ENCODE measurements at regions not wholly inside any gene's neighbourhood (a gene's known extent, or its start where the extent isn't known, plus 50 kb on each side); places are given as distances from the start of the nearest gene placed in this dataset.

DNA sequence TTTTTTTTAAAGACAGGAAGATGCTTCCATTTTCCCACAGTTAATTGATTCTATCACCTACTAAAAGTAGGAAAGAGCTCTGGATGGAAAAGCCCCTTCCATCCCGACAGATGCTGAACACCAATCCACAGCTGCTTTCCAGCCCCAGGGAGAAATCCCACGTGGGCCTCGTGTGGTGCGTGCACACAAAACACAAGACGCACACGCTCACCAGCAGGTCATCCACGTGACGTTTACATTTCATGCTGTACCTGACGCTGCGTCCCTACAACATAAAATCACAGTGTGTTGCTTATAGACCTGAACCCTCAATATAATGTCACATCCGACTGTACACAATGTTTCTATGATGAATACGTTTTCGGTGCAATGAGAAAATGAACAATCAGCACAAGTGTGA is 50.2 kb upstream of the DACT2 start:
- DNase-seq: no peak
- Histone ChIP-seq H3K27me3 (peaks cover 0 to 31% (median 0%) of the 10 kb centered on the region in 4 donors), H3K4me3 (no peak overlapping the region), H3K9me3 (no peaks in the 10 kb centered on the region), H3K36me3 (no peaks in the 10 kb centered on the region), H3K27ac (no peak overlapping the region), H3K4me1 (peaks cover 0 to 33% (median 0%) of the 10 kb centered on the region in 3 donors)
- intact Hi-C loops (cut with DNase I): loop anchor here (5.0 to 10.0 kb wide), 2 partner anchors 215 to 513 kb away; no protein-coding TSS in a partner anchor
- TF ChIP-seq, protein P1, sequence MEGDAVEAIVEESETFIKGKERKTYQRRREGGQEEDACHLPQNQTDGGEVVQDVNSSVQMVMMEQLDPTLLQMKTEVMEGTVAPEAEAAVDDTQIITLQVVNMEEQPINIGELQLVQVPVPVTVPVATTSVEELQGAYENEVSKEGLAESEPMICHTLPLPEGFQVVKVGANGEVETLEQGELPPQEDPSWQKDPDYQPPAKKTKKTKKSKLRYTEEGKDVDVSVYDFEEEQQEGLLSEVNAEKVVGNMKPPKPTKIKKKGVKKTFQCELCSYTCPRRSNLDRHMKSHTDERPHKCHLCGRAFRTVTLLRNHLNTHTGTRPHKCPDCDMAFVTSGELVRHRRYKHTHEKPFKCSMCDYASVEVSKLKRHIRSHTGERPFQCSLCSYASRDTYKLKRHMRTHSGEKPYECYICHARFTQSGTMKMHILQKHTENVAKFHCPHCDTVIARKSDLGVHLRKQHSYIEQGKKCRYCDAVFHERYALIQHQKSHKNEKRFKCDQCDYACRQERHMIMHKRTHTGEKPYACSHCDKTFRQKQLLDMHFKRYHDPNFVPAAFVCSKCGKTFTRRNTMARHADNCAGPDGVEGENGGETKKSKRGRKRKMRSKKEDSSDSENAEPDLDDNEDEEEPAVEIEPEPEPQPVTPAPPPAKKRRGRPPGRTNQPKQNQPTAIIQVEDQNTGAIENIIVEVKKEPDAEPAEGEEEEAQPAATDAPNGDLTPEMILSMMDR (IDR thresholded peaks at IDR 0.05): no peak
- TF ChIP-seq POLR2A (IDR thresholded peaks at IDR 0.05): no peak
- WGBS, 2 donors: 73 to 77% methylated on average over 13 of the region's 13 CpGs

DNA sequence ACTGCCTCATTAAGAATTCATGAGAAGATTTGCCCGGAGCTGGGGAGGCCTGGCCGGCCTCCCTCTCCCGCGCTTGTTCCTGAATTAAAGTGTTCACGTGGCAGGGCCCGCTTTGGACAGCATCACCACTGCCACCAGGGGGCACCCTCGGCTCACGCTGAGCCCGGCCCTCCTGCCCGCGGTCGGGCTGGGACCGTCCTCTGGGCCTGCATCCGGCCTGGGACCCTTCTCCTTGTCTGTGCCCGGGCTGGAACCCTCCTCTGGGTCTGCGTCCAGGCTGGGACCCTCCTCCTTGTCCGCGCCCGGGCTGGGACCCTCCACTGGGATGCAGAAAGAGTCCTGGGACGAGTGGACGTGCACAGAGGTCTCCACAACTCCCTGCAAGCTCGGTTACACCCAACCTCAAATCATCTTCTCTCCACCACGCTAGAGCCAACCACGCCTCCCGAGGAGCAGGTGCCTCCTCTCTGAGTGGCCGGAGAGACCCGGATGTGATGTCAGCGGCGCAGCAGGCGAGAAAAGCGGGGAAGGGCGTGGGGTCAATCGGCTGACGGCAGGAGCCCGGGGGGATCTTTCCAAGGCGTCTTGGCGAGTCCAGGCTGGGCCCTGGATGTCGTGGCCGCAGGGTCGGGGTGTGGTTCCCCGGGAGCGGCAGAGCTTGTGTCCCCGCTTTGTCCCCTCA is 50.9 kb upstream of the DACT2 start:
- H3K9me3 ChIP-seq: no peaks in the 10 kb centered on the region
- WGBS, 2 donors: 56 to 60% methylated on average over 22 to 33 of the region's 43 CpGs
- H3K36me3 ChIP-seq: no peaks in the 10 kb centered on the region
- peaks cover 0 to 31% (median 0%) of the 10 kb centered on the region in 4 donors for H3K27me3 ChIP-seq
- H3K27ac ChIP-seq: no peak overlapping the region
- intact Hi-C loops (cut with DNase I): loop anchor here (5.0 kb wide), 1 partner anchor 512 kb away; no protein-coding TSS in a partner anchor
- TF ChIP-seq, protein P1 (IDR thresholded peaks at IDR 0.05): peak; percentile 53 to 96 (median 89)
- no peak for TF ChIP-seq POLR2A (IDR thresholded peaks at IDR 0.05)
- no peak for DNase-seq
- H3K4me3 ChIP-seq: no peak overlapping the region
- H3K4me1 ChIP-seq: peaks cover 0 to 31% (median 0%) of the 10 kb centered on the region in 3 donors

DNA sequence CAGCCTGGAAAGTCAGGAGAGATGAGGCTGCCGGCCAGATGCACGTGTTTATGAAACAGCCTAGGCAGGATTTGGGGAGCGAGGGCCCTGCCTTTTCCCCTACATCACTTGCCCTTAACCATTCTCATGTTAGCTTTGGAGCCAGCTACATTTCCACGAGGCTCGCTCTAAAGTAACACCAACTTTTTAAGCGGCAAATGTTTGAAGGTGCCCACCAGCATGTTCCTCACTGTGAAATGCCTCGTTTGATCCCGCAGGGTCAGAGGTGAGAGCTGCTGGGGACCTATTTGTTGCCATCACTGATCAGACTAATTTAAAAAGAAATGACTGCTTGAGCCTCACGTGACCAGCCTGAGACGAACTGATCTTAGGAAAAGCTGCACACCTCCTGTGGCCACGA is 51.6 kb upstream of the DACT2 start:
- TF ChIP-seq POLR2A (IDR thresholded peaks at IDR 0.05): no peak
- TF ChIP-seq, protein P1 (IDR thresholded peaks at IDR 0.05): no peak
- Histone ChIP-seq H3K4me1 (peaks cover 0 to 27% (median 0%) of the 10 kb centered on the region in 3 donors), H3K36me3 (no peaks in the 10 kb centered on the region), H3K9me3 (no peaks in the 10 kb centered on the region), H3K27me3 (peaks cover 0 to 31% (median 0%) of the 10 kb centered on the region in 4 donors), H3K27ac (no peak overlapping the region), H3K4me3 (no peak overlapping the region)
- DNase-seq: no peak
- intact Hi-C loops (cut with DNase I): loop anchor here (5.0 kb wide), 1 partner anchor 511 kb away; no protein-coding TSS in a partner anchor
- 74 to 82% methylated on average over 8 to 11 of the region's 11 CpGs for WGBS, 2 donors

DNA sequence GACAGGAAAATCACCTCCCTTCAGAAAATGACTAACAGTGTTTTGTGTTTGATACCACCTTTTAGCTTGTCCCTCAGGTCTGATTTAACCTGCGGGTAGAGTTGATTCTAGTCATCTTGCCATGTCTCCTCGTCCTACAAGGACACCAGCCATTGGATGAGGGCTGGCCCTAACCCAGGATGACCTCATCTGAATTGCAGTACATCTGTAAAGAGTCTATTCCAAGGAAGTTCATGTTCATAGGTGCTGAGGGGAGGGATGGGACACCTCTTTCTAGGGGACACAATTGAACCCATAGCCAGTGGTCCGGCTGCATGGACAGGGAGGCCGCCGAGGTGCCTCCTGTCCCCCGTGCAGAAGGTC is 52.0 kb upstream of the DACT2 start:
- DNase-seq: no peak
- Histone ChIP-seq H3K27me3 (peaks cover 0 to 32% (median 0%) of the 10 kb centered on the region in 4 donors), H3K4me3 (no peak overlapping the region), H3K4me1 (peaks cover 0 to 27% (median 0%) of the 10 kb centered on the region in 3 donors), H3K9me3 (no peaks in the 10 kb centered on the region), H3K36me3 (no peaks in the 10 kb centered on the region), H3K27ac (no peak overlapping the region)
- WGBS, 2 donors: 100% methylated on average over 2 of the region's 6 CpGs
- no peak for TF ChIP-seq POLR2A (IDR thresholded peaks at IDR 0.05)
- intact Hi-C loops (cut with DNase I): loop anchor here (5.0 kb wide), 1 partner anchor 511 kb away; no protein-coding TSS in a partner anchor

GRCh38 chr6:168371981-168372711 is 52.6 kb upstream of the DACT2 start:
- Histone ChIP-seq H3K4me3 (no peak overlapping the region), H3K27me3 (peaks cover 0 to 35% (median 0%) of the 10 kb centered on the region in 4 donors), H3K36me3 (no peaks in the 10 kb centered on the region), H3K27ac (no peak overlapping the region), H3K4me1 (peaks cover 0 to 31% (median 0%) of the 10 kb centered on the region in 3 donors), H3K9me3 (no peaks in the 10 kb centered on the region)
- DNase-seq: no peak
- TF ChIP-seq, protein P1 (IDR thresholded peaks at IDR 0.05): no peak
- TF ChIP-seq POLR2A (IDR thresholded peaks at IDR 0.05): no peak
- 83 to 87% methylated on average over 1 to 9 of the region's 21 CpGs for WGBS, 2 donors
- intact Hi-C loops (cut with DNase I): loop anchor here (5.0 kb wide), 1 partner anchor 510 kb away; no protein-coding TSS in a partner anchor

All from esophagus squamous epithelium (tissue), 5 donors.